OCI-LY1 (cell line): ENCODE measurements at regions not wholly inside any gene's neighbourhood (a gene's known extent, or its start where the extent isn't known, plus 50 kb on each side); places are given as distances from the start of the nearest gene placed in this dataset.

Experiments used
- H2AFZ ChIP-seq: fragments of 200-600 bp; sonication (generic), shearing (Covaris generic); 2 replicates; pipeline ENCODE4 v1.6.0; 2014; ENCODE audit warnings: antibody characterized with exemption, mild to moderate bottlenecking, low read length
- H3F3A ChIP-seq: fragments of 200-600 bp; sonication (generic), shearing (Covaris generic); 2 replicates; pipeline ENCODE4 v1.6.0; 2014; ENCODE audit warnings: mild to moderate bottlenecking, antibody characterized with exemption, low read length, moderate library complexity; ENCODE audit not compliant: insufficient read depth
- H3K27ac ChIP-seq: fragments of 200-600 bp; sonication (generic); 2 replicates; pipeline ENCODE4 v1.5.1; 2014; ENCODE audit warnings: low read length, mixed run types, mild to moderate bottlenecking, low read depth; ENCODE audit not compliant: poor library complexity, severe bottlenecking
- H3K27me3 ChIP-seq: fragments of 200-600 bp; sonication (generic); 2 replicates; pipeline ENCODE4 v1.6.0; 2014; ENCODE audit warnings: antibody characterized with exemption, mild to moderate bottlenecking, low read length, moderate library complexity; ENCODE audit not compliant: insufficient read depth
- H3K36me3 ChIP-seq: fragments of 200-600 bp; sonication (generic); 2 replicates; pipeline ENCODE4 v1.6.1; 2014; ENCODE audit warnings: mild to moderate bottlenecking, antibody characterized with exemption, low read length, moderate library complexity, mixed read lengths; ENCODE audit not compliant: insufficient read depth
- H3K4me1 ChIP-seq: fragments of 200-600 bp; sonication (generic); 2 replicates; pipeline ENCODE4 v1.5.1; 2014; ENCODE audit warnings: mild to moderate bottlenecking, low read length, moderate library complexity; ENCODE audit not compliant: insufficient read depth, severe bottlenecking
- H3K4me2 ChIP-seq: fragments of 200-600 bp; sonication (generic), shearing (Covaris generic); 2 replicates; pipeline ENCODE4 v1.6.1; 2014; ENCODE audit warnings: low read length
- H3K4me3 ChIP-seq: fragments of 200-600 bp; sonication (generic); 2 replicates; pipeline ENCODE4 v1.5.1; 2014; ENCODE audit warnings: low read length, low read depth, mild to moderate bottlenecking, mixed read lengths; ENCODE audit not compliant: poor library complexity, severe bottlenecking
- H3K79me2 ChIP-seq: fragments of 200-600 bp; shearing (Covaris generic); 2 replicates; pipeline ENCODE4 v1.6.1; 2016; ENCODE audit warnings: mixed run types, low read length, mixed read lengths; ENCODE audit not compliant: insufficient read depth
- H3K9ac ChIP-seq: fragments of 200-600 bp; sonication (generic), shearing (Covaris generic); 2 replicates; pipeline ENCODE4 v1.6.1; 2014; ENCODE audit warnings: mild to moderate bottlenecking, low read length, mixed read lengths
- H3K9me2 ChIP-seq: fragments of 200-600 bp; sonication (generic), shearing (Covaris generic); 2 replicates; pipeline ENCODE4 v1.6.1; 2014; ENCODE audit warnings: low read depth, mild to moderate bottlenecking, low read length, mixed read lengths
- H3K9me3 ChIP-seq: fragments of 200-600 bp; shearing (Covaris generic); 2 replicates; pipeline ENCODE4 v1.6.1; 2014; ENCODE audit warnings: low read length, mixed read lengths
- H4K20me1 ChIP-seq: fragments of 200-600 bp; sonication (generic), shearing (Covaris generic); 2 replicates; pipeline ENCODE4 v1.6.0; 2016; ENCODE audit warnings: mild to moderate bottlenecking, low read length; ENCODE audit not compliant: insufficient read depth
- CTCF ChIP-seq: fragments of 200-600 bp; sonication (generic), shearing (Covaris generic); IDR thresholded peaks from 2 replicates; pipeline ENCODE4 v1.5.1; 2017; ENCODE audit warnings: mild to moderate bottlenecking, antibody characterized with exemption, low read length, moderate library complexity, mixed read lengths
- EZH2 ChIP-seq: fragments of 200-600 bp; sonication (generic), shearing (Covaris generic); IDR thresholded peaks from 2 replicates; pipeline ENCODE4 v1.8.0; 2017; ENCODE audit warnings: borderline replicate concordance, mixed run types, mild to moderate bottlenecking, antibody characterized with exemption, low read length, moderate library complexity, mixed read lengths

DNA sequence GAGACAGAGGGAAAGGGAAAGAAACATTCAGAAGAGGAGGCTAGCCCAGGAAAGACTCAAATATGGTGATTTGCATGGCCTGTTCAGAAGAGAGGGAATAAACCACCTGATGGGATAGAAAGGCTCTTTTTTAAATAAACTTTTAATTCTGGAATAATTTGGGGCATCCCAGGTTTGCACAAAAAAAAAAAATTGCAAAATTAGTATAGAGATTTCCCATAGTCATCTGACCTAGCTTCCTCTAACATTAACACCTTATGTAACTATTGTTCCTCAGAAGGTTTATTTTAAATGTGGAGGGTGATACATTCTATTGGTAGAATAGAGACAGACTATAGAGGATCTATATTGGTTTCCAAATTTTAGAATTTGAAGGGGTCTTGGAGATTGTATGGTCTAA is 330.4 kb upstream of the SLC14A2 start:
- Histone ChIP-seq H2AFZ (no peak overlapping the region), H4K20me1 (no peaks in the 10 kb centered on the region), H3K36me3 (no peaks in the 10 kb centered on the region), H3K4me1 (no peaks in the 10 kb centered on the region), H3K27me3 (no peaks in the 10 kb centered on the region), H3K4me2 (no peak overlapping the region), H3K9me3 (no peaks in the 10 kb centered on the region), H3F3A (no peaks in the 10 kb centered on the region), H3K9ac (no peak overlapping the region), H3K79me2 (no peaks in the 10 kb centered on the region), H3K27ac (no peak overlapping the region), H3K9me2 (no peaks in the 10 kb centered on the region), H3K4me3 (no peak overlapping the region)
- TF ChIP-seq CTCF (no peak), EZH2 (no peak)

DNA sequence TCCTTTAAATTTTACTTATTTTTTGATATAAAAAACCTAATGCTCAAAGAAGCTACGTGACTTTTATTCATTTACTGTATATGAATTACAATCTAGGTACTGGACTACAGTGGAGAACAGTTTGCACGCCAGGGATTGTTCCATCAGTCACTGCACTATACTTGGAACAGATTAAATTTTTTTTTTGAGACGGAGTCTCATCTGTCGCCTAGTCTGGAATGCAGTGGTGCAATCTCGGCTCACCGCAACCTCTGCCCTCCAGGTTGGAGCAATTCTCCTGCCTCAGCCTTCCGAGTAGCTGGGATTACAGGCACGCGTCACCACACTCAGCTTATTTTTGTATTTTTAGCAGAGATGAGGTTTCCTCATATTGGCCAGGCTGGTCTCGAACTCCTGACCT is 330.0 kb upstream of the SLC14A2 start:
- no peaks in the 10 kb centered on the region for H3F3A ChIP-seq
- H3K9ac ChIP-seq = no peak overlapping the region
- no peaks in the 10 kb centered on the region for H3K36me3 ChIP-seq
- H3K27me3 ChIP-seq = no peaks in the 10 kb centered on the region
- no peaks in the 10 kb centered on the region for H4K20me1 ChIP-seq
- no peak overlapping the region for H3K4me3 ChIP-seq
- H3K27ac ChIP-seq = no peak overlapping the region
- TF ChIP-seq EZH2 = no peak
- TF ChIP-seq CTCF = no peak
- H3K9me3 ChIP-seq = no peaks in the 10 kb centered on the region
- H2AFZ ChIP-seq = no peak overlapping the region
- H3K4me2 ChIP-seq = no peak overlapping the region
- H3K9me2 ChIP-seq = no peaks in the 10 kb centered on the region
- H3K79me2 ChIP-seq = no peaks in the 10 kb centered on the region
- no peaks in the 10 kb centered on the region for H3K4me1 ChIP-seq

- Histone ChIP-seq H3K4me1 (no peaks in the 10 kb centered on the region), H3K27ac (no peak overlapping the region), H3K79me2 (no peaks in the 10 kb centered on the region), H3K27me3 (no peaks in the 10 kb centered on the region), H3K9me2 (no peaks in the 10 kb centered on the region), H3K9me3 (no peaks in the 10 kb centered on the region), H4K20me1 (no peaks in the 10 kb centered on the region), H3F3A (no peaks in the 10 kb centered on the region), H3K9ac (no peak overlapping the region), H3K4me3 (no peak overlapping the region), H2AFZ (no peak overlapping the region), H3K4me2 (no peak overlapping the region), H3K36me3 (no peaks in the 10 kb centered on the region)
- TF ChIP-seq EZH2 = no peak
- TF ChIP-seq CTCF = no peak
These were observed 328.8 kb upstream of the SLC14A2 start for GRCh38 chr18:45286431-45286830.
